A673 (cell line): ENCODE measurements at regions not wholly inside any gene's neighbourhood (a gene's known extent, or its start where the extent isn't known, plus 50 kb on each side); places are given as distances from the start of the nearest gene placed in this dataset.

ENCODE experiments used
- EZH2 ChIP-seq: fragments of 200-600 bp; sonication (generic); IDR thresholded peaks from 2 replicates; pipeline ENCODE4 v1.6.1; 2017; ENCODE audit warnings: borderline replicate concordance, low read depth, mild to moderate bottlenecking, mixed read lengths, antibody characterized with exemption, low read length; ENCODE audit not compliant: poor library complexity, severe bottlenecking
- TF ChIP-seq, protein P1 (sequence below): fragments of 300-800, 200-600 bp; sonication (generic); conservative IDR thresholded peaks from 2 replicates; pipeline ENCODE4 v1.5.1; 2017; ENCODE audit warnings: low read depth, mild to moderate bottlenecking, antibody characterized with exemption, low read length, moderate library complexity, mixed read lengths

DNA sequence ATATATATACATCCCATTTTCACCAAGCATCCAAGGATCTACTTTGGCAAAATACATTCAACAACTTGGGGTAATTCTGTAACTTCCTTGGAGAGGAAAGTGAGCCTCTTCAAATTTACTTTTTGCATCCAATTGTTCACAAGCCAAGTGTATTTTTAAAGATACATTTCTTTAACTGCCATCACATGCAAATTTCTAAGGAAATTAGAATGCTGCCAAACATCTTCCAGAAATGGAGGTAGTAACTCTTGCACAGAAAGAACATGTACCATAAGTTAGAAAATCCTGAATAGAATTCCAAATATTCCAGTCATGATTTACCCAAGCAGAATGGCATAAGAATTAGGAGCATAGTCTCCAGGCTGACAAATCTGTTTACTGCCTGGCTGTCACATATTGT, 220.5 kb upstream of the NWD2 start:
- TF ChIP-seq EZH2 = no peak
- TF ChIP-seq, protein P1, sequence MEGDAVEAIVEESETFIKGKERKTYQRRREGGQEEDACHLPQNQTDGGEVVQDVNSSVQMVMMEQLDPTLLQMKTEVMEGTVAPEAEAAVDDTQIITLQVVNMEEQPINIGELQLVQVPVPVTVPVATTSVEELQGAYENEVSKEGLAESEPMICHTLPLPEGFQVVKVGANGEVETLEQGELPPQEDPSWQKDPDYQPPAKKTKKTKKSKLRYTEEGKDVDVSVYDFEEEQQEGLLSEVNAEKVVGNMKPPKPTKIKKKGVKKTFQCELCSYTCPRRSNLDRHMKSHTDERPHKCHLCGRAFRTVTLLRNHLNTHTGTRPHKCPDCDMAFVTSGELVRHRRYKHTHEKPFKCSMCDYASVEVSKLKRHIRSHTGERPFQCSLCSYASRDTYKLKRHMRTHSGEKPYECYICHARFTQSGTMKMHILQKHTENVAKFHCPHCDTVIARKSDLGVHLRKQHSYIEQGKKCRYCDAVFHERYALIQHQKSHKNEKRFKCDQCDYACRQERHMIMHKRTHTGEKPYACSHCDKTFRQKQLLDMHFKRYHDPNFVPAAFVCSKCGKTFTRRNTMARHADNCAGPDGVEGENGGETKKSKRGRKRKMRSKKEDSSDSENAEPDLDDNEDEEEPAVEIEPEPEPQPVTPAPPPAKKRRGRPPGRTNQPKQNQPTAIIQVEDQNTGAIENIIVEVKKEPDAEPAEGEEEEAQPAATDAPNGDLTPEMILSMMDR = no peak
